HG02943 (cell line): ENCODE measurements at regions not wholly inside any gene's neighbourhood (a gene's known extent, or its start where the extent isn't known, plus 50 kb on each side); places are given as distances from the start of the nearest gene placed in this dataset.
"Not testable (repeated sequence)": the region's sequence is repeated elsewhere in the genome, so short reads cannot be mapped to it uniquely, and the experiment has no call there.

Experiments
- ATAC-seq: cut with Tn5 transposase; IDR thresholded peaks from one replicate; pipeline ENCODE4 v1.9.1; 2021; ENCODE audit warnings: mild to moderate bottlenecking, low read depth, moderate library complexity; ENCODE audit not compliant: unreplicated experiment

DNA sequence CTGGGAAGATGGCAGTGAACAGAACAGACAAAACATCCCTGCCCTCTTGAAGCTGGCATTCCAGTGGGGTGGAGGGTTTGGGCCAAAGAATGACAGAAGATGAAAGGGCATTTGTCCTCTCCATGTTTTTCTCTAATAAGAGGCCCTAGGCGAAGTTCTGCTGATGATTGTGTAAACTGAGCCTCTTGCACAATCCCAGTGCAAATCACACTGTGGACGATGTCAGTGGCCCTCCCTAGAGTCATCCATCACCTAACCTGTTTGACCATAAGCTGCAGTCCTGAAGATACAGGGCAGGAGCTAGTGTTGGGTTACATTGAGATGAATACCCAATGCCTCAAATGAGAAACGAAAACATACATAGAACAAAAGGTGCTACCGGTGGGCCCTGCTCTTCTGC lies 622.4 kb upstream of the TBX3 start:
- ATAC-seq = no peak

DNA sequence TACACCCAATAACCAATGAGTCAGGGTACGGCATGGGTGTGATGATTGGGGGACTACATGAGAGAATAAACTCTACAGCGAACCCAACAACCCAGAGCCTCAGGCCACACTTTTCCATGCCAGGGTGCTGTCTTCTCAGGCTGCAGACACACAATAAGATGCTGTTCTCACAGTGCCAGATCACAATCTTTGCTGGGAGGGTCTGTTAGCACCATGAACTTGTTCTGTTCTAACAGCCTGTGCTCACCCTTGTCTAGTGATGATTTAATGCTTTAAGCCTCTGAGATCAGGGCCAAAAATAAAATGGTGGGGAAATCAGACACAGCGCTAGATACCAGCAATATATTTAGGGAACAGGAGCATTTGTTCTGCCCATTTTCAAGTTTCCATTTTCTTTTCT lies 621.9 kb upstream of the TBX3 start:
- no peak for ATAC-seq

DNA sequence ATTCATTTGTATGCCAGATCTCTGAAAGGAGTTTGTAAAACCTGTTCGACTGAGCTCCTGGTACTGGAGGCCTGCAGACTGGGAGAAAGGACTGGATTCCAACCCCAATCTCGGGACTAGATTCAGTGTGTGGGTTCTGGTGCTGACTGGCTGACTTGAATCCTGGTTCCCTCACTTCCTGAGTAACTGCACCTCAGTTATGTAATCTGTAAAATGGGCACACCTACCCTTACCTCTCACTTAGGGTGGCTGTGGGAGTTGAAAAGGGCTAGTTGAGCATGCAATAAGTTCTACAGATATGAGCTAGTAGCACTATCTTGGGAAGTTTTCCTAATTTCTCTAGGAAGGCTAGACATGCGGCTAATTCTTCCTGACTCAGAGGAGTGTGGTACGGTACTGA lies 621.3 kb upstream of the TBX3 start:
- ATAC-seq = no peak

DNA sequence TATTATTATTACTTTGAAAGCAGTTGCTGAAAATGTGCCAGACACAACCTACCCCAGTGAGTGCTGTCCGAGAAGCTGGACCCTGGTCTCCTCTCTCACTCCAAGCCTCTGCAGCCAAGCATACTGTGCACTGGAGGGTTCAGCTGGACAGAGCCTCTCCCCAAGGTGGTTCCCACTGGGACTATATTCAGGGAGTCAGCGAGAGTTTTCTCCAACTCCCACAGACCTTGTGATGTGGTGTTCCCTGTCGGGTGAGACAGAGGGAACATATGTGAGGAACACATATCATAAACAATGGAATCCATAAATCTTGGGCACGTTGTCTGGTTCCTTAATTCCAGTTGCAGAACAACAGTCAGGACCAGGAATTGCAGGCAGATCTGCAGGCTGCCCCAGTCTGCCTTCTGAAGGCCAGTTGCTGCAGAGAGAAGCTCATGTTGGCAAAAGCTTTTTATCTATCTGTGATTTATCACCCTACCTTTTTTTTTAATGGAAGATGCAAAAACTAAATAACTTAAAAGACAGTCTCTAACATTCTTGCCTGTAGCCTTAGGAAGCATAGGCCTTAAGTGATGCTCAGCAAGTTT lies 619.8 kb upstream of the TBX3 start:
- ATAC-seq = no peak

- no peak for ATAC-seq
Measured at GRCh38 chr12:115297445-115297844, 613.5 kb upstream of the TBX3 start.

- ATAC-seq = no peak
Measured at GRCh38 chr12:115296613-115297198, 612.7 kb upstream of the TBX3 start.

DNA sequence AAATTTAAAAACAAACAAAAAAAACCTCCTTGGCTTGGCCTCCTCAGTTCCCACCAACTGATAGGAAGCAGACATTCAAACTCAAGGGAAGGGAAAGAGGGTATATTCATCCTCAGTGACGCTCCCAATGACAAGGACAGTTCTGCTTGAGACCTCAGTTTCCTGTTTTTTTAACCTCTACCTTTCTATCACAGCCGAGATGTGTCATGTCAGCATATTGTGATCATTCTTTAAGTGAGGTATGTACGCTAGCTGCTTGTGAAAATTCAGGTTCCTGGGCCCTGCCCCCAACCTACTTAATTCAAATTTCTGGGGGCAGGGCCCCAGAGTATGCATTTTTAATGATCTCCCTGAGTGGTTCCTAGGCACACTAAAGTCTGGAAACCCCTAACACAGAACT lies 611.9 kb upstream of the TBX3 start:
- ATAC-seq = no peak

DNA sequence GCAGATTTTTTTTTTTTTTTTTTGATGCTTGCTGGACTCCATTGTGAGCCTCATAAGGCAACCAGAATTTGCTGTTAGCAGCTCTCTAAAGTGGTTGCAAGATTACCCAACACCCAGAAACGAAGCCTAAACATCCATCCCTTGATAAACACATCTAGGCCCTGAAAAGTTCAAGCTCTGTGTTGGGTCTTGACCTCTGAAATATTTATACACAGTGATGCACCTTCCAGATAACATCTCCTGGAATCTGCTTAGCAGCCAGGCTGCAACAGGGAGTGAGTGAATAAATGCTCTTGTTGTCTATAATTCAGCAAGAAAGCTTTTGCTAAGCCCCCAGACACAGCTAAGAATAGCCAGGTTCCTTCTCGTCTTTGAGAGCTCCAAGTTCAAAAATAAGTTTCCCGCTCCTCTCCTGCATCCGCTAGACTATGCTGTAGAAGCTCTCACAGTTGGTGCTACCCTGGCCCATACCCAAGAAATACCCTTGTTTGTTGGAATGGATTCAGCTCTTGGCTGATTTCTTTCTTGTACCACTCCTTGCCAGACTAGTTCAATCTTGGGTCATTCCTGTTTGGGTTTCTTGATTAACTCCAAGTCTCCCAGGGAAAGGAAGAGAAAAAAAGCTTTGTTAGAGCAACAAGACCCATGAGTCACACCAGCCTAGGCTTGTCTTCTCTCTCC lies 610.6 kb upstream of the TBX3 start:
- ATAC-seq = no peak

DNA sequence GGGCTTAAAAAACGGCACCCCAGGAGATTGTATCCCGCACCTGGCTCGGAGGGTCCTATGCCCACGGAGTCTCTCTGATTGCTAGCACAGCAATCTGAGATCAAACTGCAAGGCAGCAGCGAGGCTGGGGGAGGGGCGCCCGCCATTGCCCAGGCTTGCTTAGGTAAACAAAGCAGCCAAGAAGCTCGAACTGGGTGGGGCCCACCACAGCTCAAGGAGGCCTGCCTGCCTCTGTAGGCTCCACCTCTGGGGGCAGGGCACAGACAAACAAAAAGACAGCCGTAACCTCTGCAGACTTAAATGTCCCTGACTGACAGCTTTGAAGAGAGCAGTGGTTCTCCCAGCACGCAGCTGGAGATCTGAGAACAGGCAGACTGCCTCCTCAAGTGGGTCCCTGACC lies 601.5 kb upstream of the TBX3 start:
- not testable (repeated sequence) for ATAC-seq

- no peak for ATAC-seq
Measured at GRCh38 chr12:115273456-115273855, 589.5 kb upstream of the TBX3 start.

DNA sequence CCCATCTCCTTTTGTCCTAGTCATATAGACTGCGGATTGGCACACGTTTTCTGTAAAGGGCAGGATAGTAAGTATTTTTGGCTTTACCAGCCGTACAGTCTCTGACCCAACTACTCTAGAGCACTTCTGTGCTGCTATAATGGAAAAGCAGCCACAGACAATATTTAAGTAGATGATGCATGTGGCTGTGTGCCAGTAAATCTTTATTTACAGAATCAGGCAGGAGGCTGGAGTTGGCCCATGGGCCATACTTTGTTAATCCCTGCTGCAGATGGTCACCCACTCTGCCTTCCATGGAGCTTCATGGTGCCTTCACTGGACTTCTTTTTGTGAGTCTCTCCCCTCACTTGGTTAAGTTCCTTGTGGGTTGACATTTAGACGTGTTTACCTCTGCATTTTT lies 584.5 kb upstream of the TBX3 start:
- no peak for ATAC-seq

- no peak for ATAC-seq
Measured at GRCh38 chr12:115267891-115268290, 583.9 kb upstream of the TBX3 start.

- no peak for ATAC-seq
Measured at GRCh38 chr12:115267464-115267863, 583.5 kb upstream of the TBX3 start.

DNA sequence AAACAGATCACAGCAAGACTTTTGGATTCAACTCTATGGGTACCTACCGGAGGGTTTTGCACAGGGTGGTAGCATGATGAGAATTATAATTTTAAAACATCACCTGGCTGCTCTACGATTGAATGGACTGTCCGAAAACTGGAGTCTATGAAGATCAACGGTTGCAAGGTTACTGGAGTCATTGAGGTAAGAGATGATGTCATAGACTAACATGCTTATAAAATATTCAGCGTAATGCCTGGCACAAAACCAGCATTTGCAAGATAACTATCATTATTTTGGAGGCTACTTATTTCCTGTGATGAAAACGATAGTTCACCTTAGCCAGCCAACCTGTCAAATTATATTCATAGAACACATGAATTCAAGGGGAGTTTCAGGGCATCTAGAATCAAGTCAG lies 580.6 kb upstream of the TBX3 start:
- ATAC-seq = no peak

- no peak for ATAC-seq
Measured at GRCh38 chr12:115261691-115262398, 577.9 kb upstream of the TBX3 start.

DNA sequence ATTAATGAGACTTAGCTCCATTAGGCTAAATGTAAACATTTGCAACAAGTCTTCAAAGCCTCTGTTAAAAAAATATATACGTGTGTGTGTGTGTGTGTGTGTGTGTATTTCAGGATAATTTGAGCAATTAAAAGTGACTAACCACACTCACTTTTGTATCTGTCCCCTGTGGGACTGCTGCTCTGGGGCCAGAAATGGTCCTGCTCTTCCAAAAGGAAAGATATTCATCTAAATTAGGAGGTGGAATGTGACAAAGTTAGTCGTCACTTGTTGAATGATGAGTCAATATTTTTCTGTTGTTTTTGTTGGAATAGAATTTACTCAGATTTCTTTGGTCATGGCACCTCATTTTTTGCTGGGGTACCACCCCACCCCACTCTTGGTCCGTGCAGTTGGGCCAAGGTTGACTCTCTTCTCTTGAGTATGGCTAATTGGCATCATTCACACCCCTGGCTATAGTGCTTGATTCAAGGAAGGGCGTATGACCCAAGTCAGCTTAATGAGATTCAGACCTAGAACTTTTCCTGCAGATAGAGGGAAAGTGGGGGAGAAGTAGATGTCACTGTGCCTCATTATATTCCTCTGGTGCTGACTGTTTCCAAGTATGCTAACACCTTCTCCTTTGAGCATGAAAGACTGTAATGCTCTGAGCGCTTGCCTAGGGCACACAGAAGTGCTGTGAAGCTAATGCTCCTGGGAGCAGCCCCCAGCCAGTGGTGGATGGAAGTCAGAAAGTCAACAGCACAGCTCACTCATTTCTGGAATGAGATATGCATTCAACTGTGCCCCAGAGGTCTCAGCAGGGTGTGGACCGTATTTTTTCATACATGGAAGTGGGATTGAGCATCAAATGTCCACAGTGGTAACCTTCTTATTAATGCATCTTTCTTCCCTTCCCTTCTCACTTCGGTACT lies 577.0 kb upstream of the TBX3 start:
- no peak for ATAC-seq

DNA sequence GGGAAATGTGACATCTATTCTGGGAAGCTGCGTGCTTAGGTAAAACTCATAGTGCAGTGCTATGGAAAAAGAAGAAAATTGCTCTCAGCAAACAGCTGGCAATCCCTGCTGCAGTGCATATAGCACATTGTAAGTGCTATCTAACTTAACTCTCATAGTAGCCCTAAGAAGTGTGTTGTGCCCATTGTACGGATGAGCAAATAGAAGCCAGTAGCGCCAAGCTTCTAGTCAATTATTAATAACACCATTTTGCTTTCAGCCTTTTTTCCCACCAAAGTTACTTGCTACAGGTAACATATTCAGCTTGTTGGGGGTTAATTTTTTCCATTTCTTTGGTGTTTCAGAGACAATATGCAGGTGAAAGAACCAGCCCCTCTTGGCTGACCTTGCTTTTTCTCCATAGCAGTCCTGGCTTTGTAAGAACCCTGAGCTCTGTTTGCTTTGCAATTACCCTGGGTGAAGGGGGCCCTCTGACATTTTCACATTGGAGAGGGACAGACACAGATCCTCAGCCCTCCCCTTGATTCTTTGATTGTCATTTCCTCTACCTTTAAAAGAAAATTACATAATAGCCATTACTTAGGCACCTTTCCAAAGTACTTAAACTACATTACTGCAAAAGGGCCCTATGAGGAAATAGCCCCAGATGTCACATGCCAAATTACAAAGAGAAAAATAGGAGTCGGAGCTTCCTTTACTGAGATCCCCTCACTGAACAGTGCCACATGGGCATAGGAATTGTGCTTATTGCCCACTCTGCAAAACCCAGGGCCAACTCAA lies 576.2 kb upstream of the TBX3 start:
- no peak for ATAC-seq

DNA sequence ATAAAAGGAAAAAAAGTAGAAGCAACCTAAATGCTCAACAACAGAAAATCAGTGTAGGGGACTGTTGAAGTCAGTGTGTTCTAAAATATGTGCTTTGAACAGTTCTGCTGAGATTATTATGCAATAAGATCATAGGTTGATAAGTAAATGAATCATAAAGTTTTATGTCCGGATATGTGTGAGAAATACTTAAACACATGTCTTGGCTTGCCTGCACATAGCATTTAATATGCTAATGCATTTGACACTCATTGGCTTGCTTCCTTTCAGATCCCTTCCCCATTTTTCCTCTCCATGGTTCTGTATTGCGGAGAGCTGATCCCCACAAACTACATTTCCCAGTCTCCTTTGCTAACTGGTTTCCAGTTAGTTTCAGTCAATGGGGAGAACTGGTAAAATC lies 573.8 kb upstream of the TBX3 start:
- ATAC-seq = no peak

GRCh38 chr12:115255962-115256361 lies 572.0 kb upstream of the TBX3 start:
- ATAC-seq = no peak

- ATAC-seq = no peak
Measured at GRCh38 chr12:115255257-115255656, 571.3 kb upstream of the TBX3 start.
